GM06990 (cell line): ENCODE measurements at regions not wholly inside any gene's neighbourhood (a gene's known extent, or its start where the extent isn't known, plus 50 kb on each side); places are given as distances from the start of the nearest gene placed in this dataset.
A peak's percentile ranks its signal among the peaks of the same experiment; 100 is the strongest.

Experiments used
- DNase-seq: peaks from one replicate; pipeline ENCODE4 v3.0.0-alpha.2; 2011; ENCODE audit not compliant: insufficient read length; ENCODE audit errors: extremely low read depth
- H3K27me3 ChIP-seq: replicated peaks from 2 replicates; pipeline ENCODE4 v1.6.0; 2011; ENCODE audit warnings: low read length; ENCODE audit not compliant: control insufficient read depth, insufficient read depth
- H3K36me3 ChIP-seq: 2 replicates; pipeline ENCODE4 v1.5.1; 2011; ENCODE audit warnings: low read length; ENCODE audit not compliant: control insufficient read depth, insufficient read depth
- H3K4me3 ChIP-seq: replicated peaks from 2 replicates; pipeline ENCODE4 v1.5.1; 2011; ENCODE audit warnings: low read depth, mild to moderate bottlenecking, control low read depth, low read length
- CTCF ChIP-seq: IDR thresholded peaks from 2 replicates; pipeline ENCODE4 v1.5.1; 2011; ENCODE audit warnings: low read length, control low read depth, mild to moderate bottlenecking, inconsistent platforms; ENCODE audit not compliant: insufficient read depth, poor library complexity, severe bottlenecking

- H3K4me3 ChIP-seq: no peak overlapping the region
- peak; percentile 20 for TF ChIP-seq CTCF
- H3K36me3 ChIP-seq: no peaks in the 10 kb centered on the region
- no peaks in the 10 kb centered on the region; the same call in 1 of the 2 replicates for H3K27me3 ChIP-seq
- DNase-seq: no peak
Measured at GRCh38 chr5:53430618-53431252, 49.7 kb upstream of the FST start.
